SJSA1 (cell line): ENCODE measurements at regions not wholly inside any gene's neighbourhood (a gene's known extent, or its start where the extent isn't known, plus 50 kb on each side); places are given as distances from the start of the nearest gene placed in this dataset.

Source experiments
- DNase-seq, 2 experiments: peaks; one replicate each; pipeline ENCODE4 v3.0.0-alpha.2; 2015 to 2020; ENCODE audit warnings: low spot score in 2 of 2, low read depth in 1 of 2
- H3K27ac ChIP-seq: fragments of 250-450 bp; sonication (Bioruptor Pico); 2 replicates; pipeline ENCODE4 v1.5.1; 2020; ENCODE audit warnings: mild to moderate bottlenecking, moderate library complexity
- H3K27me3 ChIP-seq: fragments of 250-450 bp; sonication (Bioruptor Pico); replicated peaks from 2 replicates; pipeline ENCODE4 v1.5.1; 2020; ENCODE audit warnings: mild to moderate bottlenecking, moderate library complexity
- H3K36me3 ChIP-seq: fragments of 250-450 bp; sonication (Bioruptor Pico); 2 replicates; pipeline ENCODE4 v1.5.1; 2020; ENCODE audit warnings: mild to moderate bottlenecking
- H3K4me1 ChIP-seq: fragments of 250-450 bp; sonication (Bioruptor Pico); replicated peaks from 2 replicates; pipeline ENCODE4 v1.6.1; 2021; ENCODE audit warnings: mild to moderate bottlenecking
- H3K4me3 ChIP-seq: fragments of 250-450 bp; sonication (Bioruptor Pico); 2 replicates; pipeline ENCODE4 v1.5.1; 2020; ENCODE audit warnings: mild to moderate bottlenecking
- H3K9me3 ChIP-seq: fragments of 250-450 bp; sonication (Bioruptor Pico); replicated peaks from 2 replicates; pipeline ENCODE4 v1.5.1; 2020; ENCODE audit warnings: mild to moderate bottlenecking

- peak overlapping the region; percentile 69 for H3K27ac ChIP-seq
- peaks cover 18% of the 10 kb centered on the region for H3K4me1 ChIP-seq
- no peaks in the 10 kb centered on the region for H3K27me3 ChIP-seq
- H3K36me3 ChIP-seq, result no peaks in the 10 kb centered on the region
- no peak overlapping the region for H3K4me3 ChIP-seq
- DNase-seq, result peak; percentile 44 to 85
- H3K9me3 ChIP-seq, result no peaks in the 10 kb centered on the region
These were observed 69.8 kb upstream of the SEMA3A start for GRCh38 chr7:84264396-84264795.

GRCh38 chr7:84263106-84263505, 68.5 kb upstream of the SEMA3A start:
- DNase-seq, result no peak
- H3K4me3 ChIP-seq, result no peak overlapping the region
- no peak overlapping the region for H3K27ac ChIP-seq
- no peaks in the 10 kb centered on the region for H3K36me3 ChIP-seq
- no peaks in the 10 kb centered on the region for H3K9me3 ChIP-seq
- peaks cover 18% of the 10 kb centered on the region for H3K4me1 ChIP-seq
- H3K27me3 ChIP-seq, result no peaks in the 10 kb centered on the region

GRCh38 chr7:84261509-84261908, 66.9 kb upstream of the SEMA3A start:
- Histone ChIP-seq H3K27ac (no peak overlapping the region), H3K9me3 (no peaks in the 10 kb centered on the region), H3K4me3 (no peak overlapping the region), H3K4me1 (peaks cover 18% of the 10 kb centered on the region), H3K27me3 (no peaks in the 10 kb centered on the region), H3K36me3 (no peaks in the 10 kb centered on the region)
- no peak for DNase-seq

- DNase-seq, result no peak
- no peaks in the 10 kb centered on the region for H3K27me3 ChIP-seq
- H3K4me1 ChIP-seq, result peaks cover 6% of the 10 kb centered on the region
These were observed 64.0 kb upstream of the SEMA3A start for GRCh38 chr7:84258628-84259027.

GRCh38 chr7:84256571-84256971, 62.0 kb upstream of the SEMA3A start:
- Histone ChIP-seq H3K36me3 (no peaks in the 10 kb centered on the region), H3K4me1 (peaks cover 7% of the 10 kb centered on the region), H3K9me3 (no peaks in the 10 kb centered on the region), H3K4me3 (no peak overlapping the region), H3K27me3 (no peaks in the 10 kb centered on the region), H3K27ac (no peak overlapping the region)
- DNase-seq, result no peak

More at GRCh38 chr7:84258628-84259027, 64.0 kb upstream of the SEMA3A start:
- no peaks in the 10 kb centered on the region for H3K9me3 ChIP-seq
- H3K4me3 ChIP-seq, result no peak overlapping the region
- no peaks in the 10 kb centered on the region for H3K36me3 ChIP-seq
- H3K27ac ChIP-seq, result no peak overlapping the region

- no peaks in the 10 kb centered on the region for H3K9me3 ChIP-seq
- peaks cover 25% of the 10 kb centered on the region for H3K4me1 ChIP-seq
- DNase-seq, result peak; percentile 51 to 75
- H3K36me3 ChIP-seq, result no peaks in the 10 kb centered on the region
- H3K27ac ChIP-seq, result peak overlapping the region; percentile 66
- H3K4me3 ChIP-seq, result no peak overlapping the region
- no peaks in the 10 kb centered on the region for H3K27me3 ChIP-seq
These were observed 56.7 kb upstream of the SEMA3A start for GRCh38 chr7:84251277-84251781.

GRCh38 chr7:84250452-84250851, 55.9 kb upstream of the SEMA3A start:
- H3K27ac ChIP-seq, result no peak overlapping the region
- H3K36me3 ChIP-seq, result no peaks in the 10 kb centered on the region

GRCh38 chr7:84249656-84250055, 55.1 kb upstream of the SEMA3A start:
- no peaks in the 10 kb centered on the region for H3K36me3 ChIP-seq
- peaks cover 25% of the 10 kb centered on the region for H3K4me1 ChIP-seq
- H3K27me3 ChIP-seq, result no peaks in the 10 kb centered on the region
- H3K27ac ChIP-seq, result no peak overlapping the region
- H3K9me3 ChIP-seq, result 0 out of 2 replicates have a peak, but pooled peaks cover 2% of the 10 kb centered on the region
- no peak for DNase-seq
- H3K4me3 ChIP-seq, result no peak overlapping the region

More at GRCh38 chr7:84250452-84250851, 55.9 kb upstream of the SEMA3A start:
- DNase-seq, result no peak
- H3K4me1 ChIP-seq, result peaks cover 25% of the 10 kb centered on the region
- H3K27me3 ChIP-seq, result no peaks in the 10 kb centered on the region
- no peak overlapping the region for H3K4me3 ChIP-seq
- 0 out of 2 replicates have a peak, but pooled peaks cover 2% of the 10 kb centered on the region for H3K9me3 ChIP-seq

- no peak overlapping the region for H3K27ac ChIP-seq
- H3K4me1 ChIP-seq, result peaks cover 25% of the 10 kb centered on the region
These were observed 54.3 kb upstream of the SEMA3A start for GRCh38 chr7:84248843-84249242.

GRCh38 chr7:84248267-84248666, 53.7 kb upstream of the SEMA3A start:
- H3K27ac ChIP-seq, result no peak overlapping the region
- peaks cover 25% of the 10 kb centered on the region for H3K4me1 ChIP-seq
- no peak for DNase-seq
- H3K27me3 ChIP-seq, result no peaks in the 10 kb centered on the region
- 0 out of 2 replicates have a peak, but pooled peaks cover 2% of the 10 kb centered on the region for H3K9me3 ChIP-seq
- no peaks in the 10 kb centered on the region for H3K36me3 ChIP-seq
- H3K4me3 ChIP-seq, result no peak overlapping the region

More at GRCh38 chr7:84248843-84249242, 54.3 kb upstream of the SEMA3A start:
- Histone ChIP-seq H3K9me3 (0 out of 2 replicates have a peak, but pooled peaks cover 2% of the 10 kb centered on the region), H3K36me3 (no peaks in the 10 kb centered on the region), H3K27me3 (no peaks in the 10 kb centered on the region), H3K4me3 (no peak overlapping the region)
- DNase-seq, result no peak

GRCh38 chr7:84247591-84247990, 53.0 kb upstream of the SEMA3A start:
- no peak overlapping the region for H3K27ac ChIP-seq
- H3K4me3 ChIP-seq, result no peak overlapping the region
- peak in 1 of 2 experiments; percentile 18 for DNase-seq
- H3K27me3 ChIP-seq, result no peaks in the 10 kb centered on the region
- H3K36me3 ChIP-seq, result no peaks in the 10 kb centered on the region
- peaks cover 25% of the 10 kb centered on the region for H3K4me1 ChIP-seq
- 0 out of 2 replicates have a peak, but pooled peaks cover 2% of the 10 kb centered on the region for H3K9me3 ChIP-seq

GRCh38 chr7:84245835-84246234, 51.2 kb upstream of the SEMA3A start:
- no peak for DNase-seq
- Histone ChIP-seq H3K27me3 (no peaks in the 10 kb centered on the region), H3K9me3 (0 out of 2 replicates have a peak, but pooled peaks cover 2% of the 10 kb centered on the region), H3K4me3 (no peak overlapping the region), H3K27ac (no peak overlapping the region), H3K4me1 (peaks cover 10% of the 10 kb centered on the region), H3K36me3 (no peaks in the 10 kb centered on the region)
